Spinal cord (tissue), 9 donors: ENCODE measurements at regions not wholly inside any gene's neighbourhood (a gene's known extent, or its start where the extent isn't known, plus 50 kb on each side); places are given as distances from the start of the nearest gene placed in this dataset.
A peak's percentile ranks its signal among the peaks of the same experiment; 100 is the strongest.
"Not testable (repeated sequence)": the region's sequence is repeated elsewhere in the genome, so short reads cannot be mapped to it uniquely, and the experiment has no call there.

Source experiments
- DNase-seq, 6 donors: peaks; one replicate each; pipeline versions ENCODE4 v3.0.0 to v3.0.0-alpha.2; 2013 to 2015; ENCODE audit warnings: low spot score in 6 of 6, low read depth in 4 of 6
- H3K27ac ChIP-seq: one replicate; pipeline ENCODE4 v1.5.1; 2013; ENCODE audit warnings: low read depth, low read length, control low read depth
- H3K27me3 ChIP-seq: one replicate; pipeline ENCODE4 v1.6.1; 2013; ENCODE audit warnings: low read length; ENCODE audit not compliant: control insufficient read depth, insufficient read depth
- H3K36me3 ChIP-seq: one replicate; pipeline ENCODE4 v1.6.1; 2013; ENCODE audit warnings: low read length; ENCODE audit not compliant: control insufficient read depth, insufficient read depth
- H3K4me1 ChIP-seq: one replicate; pipeline ENCODE4 v1.6.1; 2013; ENCODE audit warnings: low read length; ENCODE audit not compliant: control insufficient read depth, insufficient read depth
- H3K4me3 ChIP-seq: one replicate; pipeline ENCODE4 v1.5.1; 2013; ENCODE audit warnings: low read depth, low read length, control low read depth
- H3K9me3 ChIP-seq: one replicate; pipeline ENCODE4 v1.6.1; 2013; ENCODE audit warnings: low read length; ENCODE audit not compliant: control insufficient read depth, insufficient read depth
- WGBS: methylation state at CpG from one replicate; pipeline ENCODE4 v1.1.5; 2013; ENCODE audit warnings: missing lambda C conversion rate; ENCODE audit not compliant: insufficient coverage; 5-methylcytosine and 5-hydroxymethylcytosine counted together
- donor health status: healthy.

- WGBS, result 95% methylated on average over 4 of the region's 5 CpGs
- Histone ChIP-seq H3K36me3 (no peaks in the 10 kb centered on the region), H3K4me3 (no peak overlapping the region), H3K9me3 (no peaks in the 10 kb centered on the region), H3K27me3 (no peaks in the 10 kb centered on the region), H3K27ac (no peak overlapping the region), H3K4me1 (no peaks in the 10 kb centered on the region)
- DNase-seq, result no peak
These were observed 118.3 kb downstream of the EXOC5 start for GRCh38 chr14:57150449-57150848.

GRCh38 chr14:57139173-57139572, 129.5 kb downstream of the EXOC5 start:
- no peak for DNase-seq
- Histone ChIP-seq H3K27me3 (no peaks in the 10 kb centered on the region), H3K9me3 (no peaks in the 10 kb centered on the region), H3K4me3 (no peak overlapping the region), H3K27ac (no peak overlapping the region), H3K4me1 (peaks cover 7% of the 10 kb centered on the region), H3K36me3 (no peaks in the 10 kb centered on the region)
- WGBS, result no CpG with 5 or more reads among the region's 5 CpGs

- H3K36me3 ChIP-seq, result no peaks in the 10 kb centered on the region
- no peaks in the 10 kb centered on the region for H3K27me3 ChIP-seq
- peaks cover 7% of the 10 kb centered on the region for H3K4me1 ChIP-seq
- no peaks in the 10 kb centered on the region for H3K9me3 ChIP-seq
- no peak overlapping the region for H3K27ac ChIP-seq
- 26% methylated on average over 10 of the region's 10 CpGs for WGBS
- H3K4me3 ChIP-seq, result no peak overlapping the region
- peak; percentile 21 to 95 (median 40) for DNase-seq
These were observed 131.9 kb downstream of the EXOC5 start for GRCh38 chr14:57136669-57137328.

- H3K9me3 ChIP-seq, H3K27me3 ChIP-seq, H3K27ac ChIP-seq, DNase-seq, H3K4me3 ChIP-seq, H3K36me3 ChIP-seq, H3K4me1 ChIP-seq: not testable (repeated sequence)
- WGBS, result no CpG with 5 or more reads among the region's 6 CpGs
These were observed 140.9 kb downstream of the EXOC5 start for GRCh38 chr14:57127809-57128208.

- Histone ChIP-seq H3K27ac (no peak overlapping the region), H3K36me3 (no peaks in the 10 kb centered on the region), H3K4me3 (no peak overlapping the region), H3K9me3 (no peaks in the 10 kb centered on the region), H3K27me3 (no peaks in the 10 kb centered on the region), H3K4me1 (no peaks in the 10 kb centered on the region)
- WGBS, result 57% methylated on average over 2 of the region's 3 CpGs
- no peak for DNase-seq
These were observed 146.6 kb downstream of the EXOC5 start for GRCh38 chr14:57122129-57122528.

GRCh38 chr14:57112072-57112807, 156.5 kb downstream of the EXOC5 start:
- 91% methylated on average over 10 of the region's 32 CpGs for whole genome bisulfite sequencing
- not testable (repeated sequence) for H3K27me3 ChIP-seq, H3K4me1 ChIP-seq, H3K4me3 ChIP-seq, H3K9me3 ChIP-seq, DNase-seq, H3K36me3 ChIP-seq, H3K27ac ChIP-seq

GRCh38 chr14:57110411-57110810, 158.3 kb downstream of the EXOC5 start:
- H3K9me3 ChIP-seq, H3K36me3 ChIP-seq, DNase-seq, H3K27ac ChIP-seq, H3K27me3 ChIP-seq, H3K4me3 ChIP-seq, H3K4me1 ChIP-seq: not testable (repeated sequence)
- WGBS, result no CpG with 5 or more reads among the region's 4 CpGs

- H3K27me3 ChIP-seq, result no peaks in the 10 kb centered on the region
- DNase-seq, result no peak
- 70% methylated on average over 9 of the region's 13 CpGs for WGBS
- no peaks in the 10 kb centered on the region for H3K36me3 ChIP-seq
- H3K4me3 ChIP-seq, result no peak overlapping the region
- no peaks in the 10 kb centered on the region for H3K4me1 ChIP-seq
- H3K27ac ChIP-seq, result no peak overlapping the region
- no peaks in the 10 kb centered on the region for H3K9me3 ChIP-seq
These were observed 177.6 kb downstream of the EXOC5 start for GRCh38 chr14:57091030-57091608.

GRCh38 chr14:57089901-57090300, 178.8 kb downstream of the EXOC5 start:
- Histone ChIP-seq H3K4me3 (no peak overlapping the region), H3K27me3 (no peaks in the 10 kb centered on the region), H3K4me1 (no peaks in the 10 kb centered on the region), H3K9me3 (no peaks in the 10 kb centered on the region), H3K36me3 (no peaks in the 10 kb centered on the region), H3K27ac (no peak overlapping the region)
- 100% methylated on average over 1 of the region's 2 CpGs for WGBS
- DNase-seq, result peak in 1 of 6 donors; percentile 25

- Histone ChIP-seq H3K27me3 (no peaks in the 10 kb centered on the region), H3K27ac (no peak overlapping the region), H3K36me3 (no peaks in the 10 kb centered on the region), H3K9me3 (no peaks in the 10 kb centered on the region), H3K4me3 (no peak overlapping the region), H3K4me1 (no peaks in the 10 kb centered on the region)
- DNase-seq, result no peak
- 86% methylated on average over 1 of the region's 2 CpGs for WGBS
These were observed 180.9 kb downstream of the EXOC5 start for GRCh38 chr14:57087841-57088240.
